IMR-90 (cell line): ENCODE measurements at regions not wholly inside any gene's neighbourhood (a gene's known extent, or its start where the extent isn't known, plus 50 kb on each side); places are given as distances from the start of the nearest gene placed in this dataset.

ENCODE experiments used
- ATAC-seq: fragments of 200-7000 bp; cut with Tn5 transposase; 2 replicates; pipeline ENCODE4 v1.9.1; 2020; ENCODE audit warnings: low read depth, mild to moderate bottlenecking, moderate library complexity
- BruUV-seq: library from RNA; stranded (reverse); fragments of 400-500 nt; replicated peaks from 2 replicates; lab custom pipeline; 2021; lab: Mats Ljungman, UMichigan
- CTCF ChIA-PET: fragments of 300-600 bp; formaldehyde crosslinking; extraction: SDS; loops from one replicate; lab custom pipeline; 2021; ENCODE audit warnings: antibody characterized with exemption; lab: Yijun Ruan, JAX
- POLR2A ChIA-PET: fragments of 300-600 bp; sonication (Branson Sonifier 250); formaldehyde crosslinking; loops from one replicate; lab custom pipeline; 2022; ENCODE audit warnings: antibody characterized with exemption; ENCODE audit not compliant: unreplicated experiment; lab: Charles Lee
- DNase-seq: peaks from one replicate; pipeline ENCODE4 v3.0.0; 2013
- H2AFZ ChIP-seq: replicated peaks from 2 replicates; pipeline ENCODE3; 2013; ENCODE audit warnings: low read length, mild to moderate bottlenecking; ENCODE audit not compliant: poor library complexity
- H2AK5ac ChIP-seq: 2 replicates; pipeline ENCODE4 v1.6.1; 2013; ENCODE audit warnings: low read depth, low read length, inconsistent platforms
- H2AK9ac ChIP-seq: replicated peaks from 2 replicates; pipeline ENCODE3; 2013; ENCODE audit warnings: mild to moderate bottlenecking, low read depth, low read length, moderate library complexity; ENCODE audit not compliant: poor library complexity
- H2BK120ac ChIP-seq: 2 replicates; pipeline ENCODE4 v1.6.1; 2013; ENCODE audit warnings: low read depth, low read length, inconsistent platforms
- H2BK15ac ChIP-seq: 3 replicates; pipeline ENCODE4 v1.6.1; 2013; ENCODE audit warnings: low read depth, low read length, inconsistent platforms
- H2BK20ac ChIP-seq: 2 replicates; pipeline ENCODE4 v1.6.1; 2013; ENCODE audit warnings: low read depth, mild to moderate bottlenecking, inconsistent platforms, low read length, moderate library complexity
- H2BK5ac ChIP-seq: 2 replicates; pipeline ENCODE4 v1.6.1; 2013; ENCODE audit warnings: mild to moderate bottlenecking, low read depth, low read length, inconsistent platforms; ENCODE audit not compliant: poor library complexity, severe bottlenecking
- H3K14ac ChIP-seq: replicated peaks from 2 replicates; pipeline ENCODE4 v1.6.1; 2013; ENCODE audit warnings: low read depth, low read length, inconsistent platforms
- H3K18ac ChIP-seq: 2 replicates; pipeline ENCODE4 v1.6.1; 2013; ENCODE audit warnings: low read depth, low read length, control low read depth
- H3K23ac ChIP-seq: 2 replicates; pipeline ENCODE4 v1.6.1; 2013; ENCODE audit warnings: low read depth, low read length, inconsistent platforms
- H3K27ac ChIP-seq: 2 replicates; pipeline ENCODE4 v1.5.1; 2013; ENCODE audit warnings: mild to moderate bottlenecking, control low read depth, low read length; ENCODE audit not compliant: insufficient read depth
- H3K27me3 ChIP-seq: 2 replicates; pipeline ENCODE4 v1.6.1; 2013; ENCODE audit warnings: low read length; ENCODE audit not compliant: control insufficient read depth, insufficient read depth
- H3K36me3 ChIP-seq: 2 replicates; pipeline ENCODE4 v1.6.1; 2013; ENCODE audit warnings: low read length, mixed read lengths; ENCODE audit not compliant: control insufficient read depth, insufficient read depth
- H3K4ac ChIP-seq: 2 replicates; pipeline ENCODE4 v1.6.1; 2013; ENCODE audit warnings: low read depth, low read length, inconsistent platforms
- H3K4me1 ChIP-seq: 2 replicates; pipeline ENCODE4 v1.6.1; 2013; ENCODE audit warnings: low read length, mixed read lengths; ENCODE audit not compliant: control insufficient read depth, insufficient read depth
- H3K4me2 ChIP-seq: 2 replicates; pipeline ENCODE4 v1.6.1; 2013; ENCODE audit warnings: low read depth, mild to moderate bottlenecking, control low read depth, low read length, moderate library complexity
- H3K4me3 ChIP-seq: 2 replicates; pipeline ENCODE4 v1.5.1; 2013; ENCODE audit warnings: low read depth, mild to moderate bottlenecking, control low read depth, low read length, moderate library complexity; ENCODE audit not compliant: insufficient read depth
- H3K56ac ChIP-seq: 2 replicates; pipeline ENCODE4 v1.6.1; 2013; ENCODE audit warnings: low read length, inconsistent platforms; ENCODE audit not compliant: insufficient read depth; ENCODE audit errors: extremely low read depth
- H3K79me1 ChIP-seq, 2 experiments: 2 replicates each; pipeline ENCODE4 v1.6.1; 2013; ENCODE audit warnings: low read length in 2 of 2, inconsistent platforms in 1 of 2, low read depth in 1 of 2
- H3K9ac ChIP-seq: 2 replicates; pipeline ENCODE4 v1.6.1; 2013; ENCODE audit warnings: low read depth, low read length, control low read depth
- H3K9me1 ChIP-seq: 2 replicates; pipeline ENCODE4 v1.6.1; 2013; ENCODE audit warnings: low read length, inconsistent platforms; ENCODE audit not compliant: insufficient read depth
- H3K9me3 ChIP-seq: 2 replicates; pipeline ENCODE4 v1.6.1; 2013; ENCODE audit warnings: low read length; ENCODE audit not compliant: control insufficient read depth, insufficient read depth
- H4K20me1 ChIP-seq: 2 replicates; pipeline ENCODE4 v1.6.1; 2013; ENCODE audit warnings: low read length, inconsistent platforms; ENCODE audit not compliant: insufficient read depth
- H4K5ac ChIP-seq: 2 replicates; pipeline ENCODE4 v1.6.1; 2013; ENCODE audit warnings: mild to moderate bottlenecking, low read depth, low read length, control low read depth
- H4K8ac ChIP-seq, 2 experiments: 2 replicates each; pipeline ENCODE4 v1.6.1; 2013; ENCODE audit warnings: low read depth in 2 of 2, low read length in 2 of 2, control low read depth in 1 of 2, inconsistent platforms in 1 of 2
- H4K91ac ChIP-seq: 2 replicates; pipeline ENCODE4 v1.6.1; 2013; ENCODE audit warnings: low read depth, low read length, inconsistent platforms; ENCODE audit not compliant: insufficient read depth
- BHLHE40 ChIP-seq: fragments of 150-350 bp; IDR thresholded peaks from 2 replicates; pipeline ENCODE4 v1.6.1; 2016; ENCODE audit warnings: mild to moderate bottlenecking, low read depth, low read length
- CEBPB ChIP-seq: IDR thresholded peaks from 2 replicates; pipeline ENCODE4 v1.6.1; 2012; ENCODE audit warnings: low read depth, low read length, improper control_type of control experiment
- CHD1 ChIP-seq: IDR thresholded peaks from 2 replicates; pipeline ENCODE4 v1.6.1; 2012; ENCODE audit warnings: low read depth, low read length, improper control_type of control experiment
- FOS ChIP-seq: fragments of 150-350 bp; IDR thresholded peaks from 2 replicates; pipeline ENCODE4 v1.6.1; 2016; ENCODE audit warnings: low read depth, low read length
- NFE2L2 ChIP-seq: fragments of 150-350 bp; IDR thresholded peaks from 2 replicates; pipeline ENCODE4 v1.6.1; 2016; ENCODE audit warnings: low read depth, mild to moderate bottlenecking, low read length
- POLR2A ChIP-seq: IDR thresholded peaks from 2 replicates; pipeline ENCODE4 v1.6.1; 2012; ENCODE audit warnings: mild to moderate bottlenecking, low read depth, low read length
- RAD21 ChIP-seq: IDR thresholded peaks from 2 replicates; pipeline ENCODE4 v1.6.1; 2012; ENCODE audit warnings: low read length, improper control_type of control experiment
- RCOR1 ChIP-seq: IDR thresholded peaks from 2 replicates; pipeline ENCODE4 v1.6.1; 2012; ENCODE audit warnings: mild to moderate bottlenecking, low read length, improper control_type of control experiment; ENCODE audit not compliant: insufficient replicate concordance
- USF2 ChIP-seq: fragments of 150-350 bp; IDR thresholded peaks from 2 replicates; pipeline ENCODE4 v1.6.1; 2017; ENCODE audit warnings: mild to moderate bottlenecking, antibody characterized with exemption, low read length, low read depth
- dilution Hi-C: fragments of 300-500 bp; cut with HindIII; formaldehyde crosslinking; loops from one replicate; pipeline ENCODE4 v1.14.3; 2018; ENCODE audit warnings: low sequenced_read_pairs; ENCODE audit not compliant: unreplicated experiment
- in situ Hi-C: fragments of 300-500 bp; cut with MboI; formaldehyde crosslinking; loops from 3 replicates; pipeline ENCODE4 v1.14.3; 2019; ENCODE audit warnings: low sequenced_read_pairs, inconsistent platforms, mixed read lengths
- intact Hi-C: fragments of 100-400 bp; cut with micrococcal nuclease; formaldehyde crosslinking; loops from 2 replicates; pipeline ENCODE4 v1.10.0; 2022

- Histone ChIP-seq H2AFZ (no peak overlapping the region), H2AK5ac (no peak overlapping the region), H2BK20ac (no peak overlapping the region), H3K9me1 (no peaks in the 10 kb centered on the region), H3K56ac (no peak overlapping the region), H2BK5ac (no peak overlapping the region), H3K36me3 (no peaks in the 10 kb centered on the region), H3K14ac (no peak overlapping the region), H4K20me1 (no peaks in the 10 kb centered on the region), H3K4me2 (no peak overlapping the region), H4K5ac (no peak overlapping the region), H4K8ac (no peak overlapping the region), H3K27ac (no peak overlapping the region), H2AK9ac (no peak overlapping the region), H3K9ac (no peak overlapping the region), H3K23ac (no peak overlapping the region), H3K4ac (no peak overlapping the region), H3K9me3 (no peaks in the 10 kb centered on the region), H2BK15ac (no peak overlapping the region), H3K18ac (no peak overlapping the region), H4K91ac (no peak overlapping the region), H2BK120ac (no peak overlapping the region), H3K4me1 (no peaks in the 10 kb centered on the region), H3K79me1 (no peaks in the 10 kb centered on the region), H3K4me3 (no peak overlapping the region), H3K27me3 (no peaks in the 10 kb centered on the region)
- POLR2A ChIA-PET: no interaction called here
- BruUV-seq: no TSS peak
- no peak for ATAC-seq
- dilution Hi-C loops: no loop called here
- TF ChIP-seq CEBPB: no peak
- no peak for TF ChIP-seq RCOR1
- no peak for TF ChIP-seq POLR2A
- TF ChIP-seq RAD21: no peak
- TF ChIP-seq BHLHE40: no peak
- TF ChIP-seq NFE2L2: no peak
- TF ChIP-seq CHD1: no peak
- TF ChIP-seq FOS: no peak
- TF ChIP-seq USF2: no peak
- intact Hi-C loops: no loop called here
- no peak for DNase-seq
- in situ Hi-C loops: no loop called here
- CTCF ChIA-PET: no interaction called here
Measured at GRCh38 chr2:51597086-51597485, 565.2 kb upstream of the NRXN1 start.
